PC-3 (cell line): ENCODE measurements at regions not wholly inside any gene's neighbourhood (a gene's known extent, or its start where the extent isn't known, plus 50 kb on each side); places are given as distances from the start of the nearest gene placed in this dataset.

Experiments used
- CTCF ChIP-seq: fragments of 300-600 bp; sonication (generic); conservative IDR thresholded peaks from 2 replicates; pipeline ENCODE4 v1.5.1; 2017; ENCODE audit warnings: antibody characterized with exemption, low read depth, mild to moderate bottlenecking, low read length
- EZH2phosphoT487 ChIP-seq: fragments of 300-600 bp; sonication (generic); IDR thresholded peaks from 2 replicates; pipeline ENCODE4 v1.6.1; 2018; ENCODE audit warnings: mild to moderate bottlenecking, antibody characterized with exemption, low read length, borderline replicate concordance

GRCh38 chr16:8396463-8396862 lies 193.8 kb downstream of the TMEM114 start:
- TF ChIP-seq CTCF = no peak
- TF ChIP-seq EZH2phosphoT487 = no peak
